HG02938 (cell line): ENCODE measurements at regions not wholly inside any gene's neighbourhood (a gene's known extent, or its start where the extent isn't known, plus 50 kb on each side); places are given as distances from the start of the nearest gene placed in this dataset.
"Not testable (repeated sequence)": the region's sequence is repeated elsewhere in the genome, so short reads cannot be mapped to it uniquely, and the experiment has no call there.

Experiments used
- ATAC-seq: cut with Tn5 transposase; IDR thresholded peaks from one replicate; pipeline ENCODE4 v1.9.1; 2021; ENCODE audit warnings: mild to moderate bottlenecking, moderate library complexity; ENCODE audit not compliant: unreplicated experiment

GRCh38 chr3:144859161-144859560, 887.5 kb downstream of the DIPK2A start:
- no peak for ATAC-seq

- no peak for ATAC-seq
Measured at GRCh38 chr3:144864646-144865045, 893.0 kb downstream of the DIPK2A start.

- ATAC-seq: no peak
Measured at GRCh38 chr3:144865948-144866347, 894.3 kb downstream of the DIPK2A start.

GRCh38 chr3:144866476-144866875, 894.9 kb downstream of the DIPK2A start:
- no peak for ATAC-seq

GRCh38 chr3:144868506-144868905, 896.9 kb downstream of the DIPK2A start:
- ATAC-seq: no peak

- ATAC-seq: no peak
Measured at GRCh38 chr3:144873066-144873465, 901.4 kb downstream of the DIPK2A start.

- no peak for ATAC-seq
Measured at GRCh38 chr3:144875211-144875610, 903.6 kb downstream of the DIPK2A start.

GRCh38 chr3:144877356-144877755, 905.7 kb downstream of the DIPK2A start:
- no peak for ATAC-seq

GRCh38 chr3:144879701-144880100, 908.1 kb downstream of the DIPK2A start:
- ATAC-seq: no peak

GRCh38 chr3:144893980-144894379, 922.4 kb downstream of the DIPK2A start:
- ATAC-seq: no peak

GRCh38 chr3:144894576-144894975, 923.0 kb downstream of the DIPK2A start:
- no peak for ATAC-seq

GRCh38 chr3:144900366-144900765, 928.7 kb downstream of the DIPK2A start:
- ATAC-seq: no peak

- ATAC-seq: not testable (repeated sequence)
Measured at GRCh38 chr3:144907581-144907980, 936.0 kb downstream of the DIPK2A start.

GRCh38 chr3:144912968-144913367, 941.3 kb downstream of the DIPK2A start:
- no peak for ATAC-seq

- ATAC-seq: no peak
Measured at GRCh38 chr3:144915202-144915601, 943.6 kb downstream of the DIPK2A start.

GRCh38 chr3:144921710-144922109, 950.1 kb downstream of the DIPK2A start:
- no peak for ATAC-seq

- no peak for ATAC-seq
Measured at GRCh38 chr3:144923046-144923775, 951.6 kb downstream of the DIPK2A start.

- no peak for ATAC-seq
Measured at GRCh38 chr3:144930431-144930830, 958.8 kb downstream of the DIPK2A start.

GRCh38 chr3:144931590-144931989, 960.0 kb downstream of the DIPK2A start:
- ATAC-seq: no peak

- no peak for ATAC-seq
Measured at GRCh38 chr3:144942093-144942837, 970.6 kb downstream of the DIPK2A start.

- ATAC-seq: no peak
Measured at GRCh38 chr3:144942838-144943197, 971.2 kb downstream of the DIPK2A start.

- ATAC-seq: no peak
Measured at GRCh38 chr3:144947895-144948294, 976.3 kb downstream of the DIPK2A start.
